ENCODE measurements at regions not wholly inside any gene's neighbourhood (a gene's known extent, or its start where the extent isn't known, plus 50 kb on each side); places are given as distances from the start of the nearest gene placed in this dataset.

- TF ChIP-seq, protein P1, sequence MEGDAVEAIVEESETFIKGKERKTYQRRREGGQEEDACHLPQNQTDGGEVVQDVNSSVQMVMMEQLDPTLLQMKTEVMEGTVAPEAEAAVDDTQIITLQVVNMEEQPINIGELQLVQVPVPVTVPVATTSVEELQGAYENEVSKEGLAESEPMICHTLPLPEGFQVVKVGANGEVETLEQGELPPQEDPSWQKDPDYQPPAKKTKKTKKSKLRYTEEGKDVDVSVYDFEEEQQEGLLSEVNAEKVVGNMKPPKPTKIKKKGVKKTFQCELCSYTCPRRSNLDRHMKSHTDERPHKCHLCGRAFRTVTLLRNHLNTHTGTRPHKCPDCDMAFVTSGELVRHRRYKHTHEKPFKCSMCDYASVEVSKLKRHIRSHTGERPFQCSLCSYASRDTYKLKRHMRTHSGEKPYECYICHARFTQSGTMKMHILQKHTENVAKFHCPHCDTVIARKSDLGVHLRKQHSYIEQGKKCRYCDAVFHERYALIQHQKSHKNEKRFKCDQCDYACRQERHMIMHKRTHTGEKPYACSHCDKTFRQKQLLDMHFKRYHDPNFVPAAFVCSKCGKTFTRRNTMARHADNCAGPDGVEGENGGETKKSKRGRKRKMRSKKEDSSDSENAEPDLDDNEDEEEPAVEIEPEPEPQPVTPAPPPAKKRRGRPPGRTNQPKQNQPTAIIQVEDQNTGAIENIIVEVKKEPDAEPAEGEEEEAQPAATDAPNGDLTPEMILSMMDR (IDR thresholded peaks at IDR 0.05), result no peak
- TF ChIP-seq EP300 (IDR thresholded peaks at IDR 0.05) (no peak), POLR2A (IDR thresholded peaks at IDR 0.05) (no peak), POLR2AphosphoS5 (IDR thresholded peaks at IDR 0.05) (peak in 3 of 4 donors; percentile 32 to 73 (median 68))
Observed at GRCh38 chr6:55696041-55696440, 117.0 kb upstream of the HMGCLL1 start.
